ENCODE measurements at regions not wholly inside any gene's neighbourhood (a gene's known extent, or its start where the extent isn't known, plus 50 kb on each side); places are given as distances from the start of the nearest gene placed in this dataset.

- TF ChIP-seq CTCF (IDR thresholded peaks at IDR 0.05; ENCODE audit: low read depth, low read length, poor library complexity, severe bottlenecking) (no peak), EZH2phosphoT487 (IDR thresholded peaks at IDR 0.05; ENCODE audit: borderline replicate concordance, low read length) (no peak)
Observed at GRCh38 chr3:166713787-166714186, 666.3 kb downstream of the ZBBX start.
